ENCODE measurements at regions not wholly inside any gene's neighbourhood (a gene's known extent, or its start where the extent isn't known, plus 50 kb on each side); places are given as distances from the start of the nearest gene placed in this dataset.
"Not testable (repeated sequence)": the region's sequence is repeated elsewhere in the genome, so short reads cannot be mapped to it uniquely, and the experiment has no call there.

- not testable (repeated sequence) for DNase-seq
Observed at GRCh38 chr9:62877987-62878386, 1688.2 kb downstream of the SPATA31A7 start.

- not testable (repeated sequence) for DNase-seq
Observed at GRCh38 chr9:62880453-62880852, 1690.6 kb downstream of the SPATA31A7 start.

GRCh38 chr9:62880971-62881370, 1691.1 kb downstream of the SPATA31A7 start:
- not testable (repeated sequence) for DNase-seq

- DNase-seq, result not testable (repeated sequence)
Observed at GRCh38 chr9:62881811-62882210, 1692.0 kb downstream of the SPATA31A7 start.

GRCh38 chr9:62882717-62883116, 1692.9 kb downstream of the SPATA31A7 start:
- DNase-seq, result not testable (repeated sequence)

- DNase-seq, result not testable (repeated sequence)
Observed at GRCh38 chr9:62896692-62897091, 1706.9 kb downstream of the SPATA31A7 start.

- peak; percentile 54 for DNase-seq
Observed at GRCh38 chr9:62897411-62898225, 1707.8 kb downstream of the SPATA31A7 start.

GRCh38 chr9:62899666-62900065, 1709.8 kb downstream of the SPATA31A7 start:
- not testable (repeated sequence) for DNase-seq

GRCh38 chr9:62904061-62904460, 1714.2 kb downstream of the SPATA31A7 start:
- not testable (repeated sequence) for DNase-seq

GRCh38 chr9:62905722-62906121, 1715.9 kb downstream of the SPATA31A7 start:
- not testable (repeated sequence) for DNase-seq

GRCh38 chr9:62907866-62908265, 1718.0 kb downstream of the SPATA31A7 start:
- DNase-seq, result not testable (repeated sequence)

- not testable (repeated sequence) for DNase-seq
Observed at GRCh38 chr9:62908271-62908670, 1718.4 kb downstream of the SPATA31A7 start.

- DNase-seq, result not testable (repeated sequence)
Observed at GRCh38 chr9:62909447-62909846, 1719.6 kb downstream of the SPATA31A7 start.

GRCh38 chr9:62912278-62912677, 1722.4 kb downstream of the SPATA31A7 start:
- DNase-seq, result not testable (repeated sequence)

- DNase-seq, result not testable (repeated sequence)
Observed at GRCh38 chr9:62915168-62915567, 1725.3 kb downstream of the SPATA31A7 start.

GRCh38 chr9:62915661-62916060, 1725.8 kb downstream of the SPATA31A7 start:
- not testable (repeated sequence) for DNase-seq

- not testable (repeated sequence) for DNase-seq
Observed at GRCh38 chr9:62918648-62919385, 1729.0 kb downstream of the SPATA31A7 start.

- DNase-seq, result not testable (repeated sequence)
Observed at GRCh38 chr9:62931484-62931883, 1741.6 kb downstream of the SPATA31A7 start.

GRCh38 chr9:62952840-62953239, 1763.0 kb downstream of the SPATA31A7 start:
- DNase-seq, result not testable (repeated sequence)

Data from stimulated activated CD8-positive, alpha-beta memory T cell treated with anti-CD3 and anti-CD28 coated beads, Interleukin-4, amount 100 ng/mL, for 48 hours (primary cell).